Activated CD8-positive, alpha-beta memory T cell treated with anti-CD3 and anti-CD28 coated beads for 36 hours (primary cell): ENCODE measurements at regions not wholly inside any gene's neighbourhood (a gene's known extent, or its start where the extent isn't known, plus 50 kb on each side); places are given as distances from the start of the nearest gene placed in this dataset.

Experiments
- CTCF ChIA-PET: fragments of 350-600 bp; sonication (Branson Sonifier 250); formaldehyde crosslinking; loops from one replicate; lab custom pipeline; 2021; ENCODE audit warnings: antibody characterized with exemption; lab: Charles Lee
- POLR2A ChIA-PET: fragments of 350-600 bp; sonication (Branson Sonifier 250); formaldehyde crosslinking; loops from one replicate; lab custom pipeline; 2021; ENCODE audit warnings: antibody characterized with exemption; lab: Charles Lee

- POLR2A ChIA-PET, result no interaction called here
- CTCF ChIA-PET, result no interaction called here
Observed at GRCh38 chr5:82405618-82406204, 127.6 kb upstream of the RPS23 start.

DNA sequence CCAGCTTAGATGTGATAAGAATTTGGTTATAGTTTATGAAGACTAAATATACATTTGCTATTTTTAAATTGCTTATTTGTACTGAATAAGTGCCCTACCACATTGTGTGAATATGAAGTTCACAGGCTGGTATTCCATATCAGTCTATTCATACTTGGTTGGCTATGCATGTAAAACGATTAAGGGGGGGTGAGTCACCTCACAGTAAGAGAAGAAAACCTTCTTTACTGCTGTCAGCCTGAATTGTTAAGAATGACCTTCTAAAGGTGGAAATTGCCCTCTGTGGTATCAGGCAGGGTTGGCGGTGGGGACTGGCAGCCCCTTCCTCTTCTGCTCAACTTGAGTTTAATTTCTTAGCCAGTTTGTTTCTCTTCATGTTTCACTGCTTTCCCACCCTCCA is 127.0 kb upstream of the RPS23 start:
- ChIA-PET POLR2A (no interaction called here), CTCF (no interaction called here)

- CTCF ChIA-PET, result no interaction called here
Observed at GRCh38 chr5:82404382-82404945, 126.3 kb upstream of the RPS23 start.

GRCh38 chr5:82403724-82404123 is 125.6 kb upstream of the RPS23 start:
- POLR2A ChIA-PET, result no interaction called here

More at GRCh38 chr5:82404382-82404945, 126.3 kb upstream of the RPS23 start:
- POLR2A ChIA-PET, result no interaction called here

DNA sequence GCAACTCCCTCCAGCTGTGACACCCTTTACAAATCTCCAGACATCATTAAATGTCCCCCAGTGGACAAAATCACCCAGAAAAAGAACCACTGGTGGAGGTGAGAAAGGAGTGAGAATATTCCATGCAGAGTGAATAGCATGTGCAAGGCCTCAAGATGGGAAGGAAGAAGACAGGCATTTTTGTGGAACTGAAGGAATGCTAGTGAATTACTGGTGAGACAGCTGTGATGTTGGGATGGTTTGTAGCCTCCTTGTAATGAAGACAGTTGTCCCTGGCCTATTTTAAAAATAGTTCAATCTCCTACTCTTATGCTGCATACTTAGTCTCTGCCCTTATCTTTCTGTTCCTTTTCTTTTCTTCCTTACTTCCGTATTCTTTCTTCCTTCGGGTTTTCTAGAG is 124.9 kb upstream of the RPS23 start:
- CTCF ChIA-PET, result no interaction called here
- POLR2A ChIA-PET, result no interaction called here

More at GRCh38 chr5:82403724-82404123, 125.6 kb upstream of the RPS23 start:
- CTCF ChIA-PET, result no interaction called here

GRCh38 chr5:82399111-82399510 is 121.0 kb upstream of the RPS23 start:
- ChIA-PET CTCF (interaction anchor here (0.6 kb wide), 1 partner anchor 41 kb away, joined by 6 read pairs; no protein-coding TSS in a partner anchor), POLR2A (no interaction called here)

DNA sequence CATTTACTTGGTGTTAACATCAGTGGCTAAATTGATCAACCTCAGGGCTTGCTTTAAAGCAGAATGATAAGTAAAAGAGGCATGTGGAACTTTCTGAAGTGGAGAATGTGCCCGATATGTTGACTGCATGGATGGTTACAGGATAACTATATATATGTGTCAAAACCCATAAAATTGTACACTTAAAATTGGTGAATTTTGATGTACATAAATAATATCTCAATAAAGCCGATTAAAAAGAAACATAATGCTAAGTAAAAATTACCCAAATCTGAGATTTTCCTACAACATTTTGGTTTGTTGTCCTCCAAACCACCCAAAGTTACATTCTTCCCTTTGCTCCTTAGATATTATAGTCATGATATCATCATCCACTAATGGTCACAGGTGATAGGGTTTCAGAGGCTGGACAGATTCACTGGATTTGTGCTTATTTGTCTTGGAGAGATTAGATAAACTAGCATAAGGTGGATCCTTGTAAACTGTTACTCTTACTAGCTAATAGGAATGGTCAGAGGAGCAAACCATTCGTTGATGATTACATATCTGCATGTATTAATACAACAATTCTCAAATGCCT is 119.7 kb upstream of the RPS23 start:
- ChIA-PET POLR2A (no interaction called here), CTCF (no interaction called here)

DNA sequence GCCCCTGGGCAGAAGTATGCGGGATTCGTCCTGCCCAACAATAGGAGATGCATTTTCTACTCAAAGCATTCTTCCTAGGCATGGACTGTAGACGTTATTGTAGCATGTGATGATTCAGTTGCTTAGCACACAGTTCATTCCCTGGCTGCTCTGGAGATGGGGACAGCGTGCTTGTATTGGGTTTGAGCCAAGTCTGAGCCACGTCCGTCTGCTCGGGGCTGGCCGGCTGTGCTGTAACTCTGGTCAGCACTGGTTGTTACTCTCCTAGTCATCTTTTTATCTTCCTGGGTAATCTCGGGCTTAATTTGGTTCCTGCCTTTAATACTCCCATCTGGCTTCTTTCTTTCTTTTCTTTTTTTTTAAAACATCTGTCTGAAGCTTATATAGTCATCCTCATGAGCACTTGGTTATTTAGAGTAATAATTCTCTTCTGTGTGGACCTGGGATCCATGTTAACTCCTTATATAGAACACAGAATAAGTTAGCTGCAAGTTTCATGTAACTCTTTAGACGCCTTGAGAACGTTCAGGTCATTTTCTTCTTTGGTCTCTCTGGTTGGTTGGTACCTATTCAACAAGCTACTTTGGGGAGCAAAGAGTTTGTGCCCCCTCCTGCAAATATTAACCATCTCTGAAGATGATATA is 118.8 kb upstream of the RPS23 start:
- POLR2A ChIA-PET, result no interaction called here

GRCh38 chr5:82396396-82396795 is 118.2 kb upstream of the RPS23 start:
- ChIA-PET CTCF (no interaction called here), POLR2A (no interaction called here)

More for the DNA sequence above, 118.8 kb upstream of the RPS23 start:
- CTCF ChIA-PET, result no interaction called here

GRCh38 chr5:82393951-82394350 is 115.8 kb upstream of the RPS23 start:
- ChIA-PET CTCF (no interaction called here), POLR2A (no interaction called here)

DNA sequence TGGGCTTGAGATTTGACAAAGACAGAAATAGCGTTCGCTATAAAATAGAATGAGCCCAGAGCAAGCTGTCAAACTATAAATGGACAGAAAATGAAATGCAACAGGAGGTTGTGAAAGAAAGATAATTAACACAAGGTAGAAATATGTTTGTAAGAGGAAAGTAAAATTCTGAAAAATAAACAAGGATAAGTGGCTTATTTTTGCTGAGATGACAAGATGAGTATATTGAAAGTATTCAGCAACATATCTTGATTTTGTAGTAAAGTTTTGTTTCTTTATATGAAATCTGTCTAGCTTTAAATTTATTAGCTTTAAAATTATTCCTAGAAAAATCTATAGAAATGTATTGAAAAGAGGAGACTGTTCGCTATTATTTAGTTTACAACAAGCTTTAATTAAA is 111.9 kb upstream of the RPS23 start:
- POLR2A ChIA-PET, result no interaction called here
- CTCF ChIA-PET, result no interaction called here

DNA sequence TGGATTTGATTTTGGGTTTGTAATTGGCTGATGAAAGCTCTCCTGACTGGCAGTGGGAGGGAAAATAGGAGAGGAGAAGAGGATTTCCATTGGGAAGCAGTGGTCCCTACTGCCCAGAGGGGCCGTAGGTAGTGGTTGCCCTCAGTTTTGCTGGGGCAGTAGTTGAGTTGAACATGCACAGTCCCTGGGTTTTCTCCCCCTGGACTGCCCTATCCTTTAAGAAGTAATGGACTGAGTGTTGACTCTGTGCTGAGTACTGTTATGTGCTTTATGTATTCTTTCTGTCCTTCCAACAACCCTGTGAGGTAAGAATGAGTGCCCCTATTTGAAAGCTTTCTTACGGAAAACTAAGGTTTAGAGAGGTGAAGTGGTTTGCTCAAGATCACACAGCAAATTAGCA is 111.2 kb upstream of the RPS23 start:
- POLR2A ChIA-PET, result no interaction called here
- CTCF ChIA-PET, result no interaction called here

DNA sequence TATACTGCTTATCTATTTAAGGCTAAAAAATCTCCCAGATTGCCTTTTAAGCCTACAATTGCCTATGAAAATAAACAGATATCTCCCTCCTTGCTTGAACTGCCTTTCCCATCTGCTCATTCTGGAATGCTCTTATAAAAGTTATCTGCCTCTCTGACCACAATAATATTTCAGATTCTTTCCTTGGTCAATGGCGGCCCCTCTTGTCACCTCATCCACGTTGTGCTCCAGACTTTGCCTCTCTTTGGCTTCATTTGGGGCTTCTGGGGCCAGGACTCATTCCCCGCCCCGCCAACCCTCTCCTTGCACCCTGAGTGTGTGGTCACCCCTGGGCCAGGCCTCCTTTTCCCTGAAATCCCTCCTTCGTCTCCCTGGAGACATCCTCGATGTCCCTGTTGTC is 110.0 kb upstream of the RPS23 start:
- CTCF ChIA-PET, result no interaction called here
- POLR2A ChIA-PET, result no interaction called here

DNA sequence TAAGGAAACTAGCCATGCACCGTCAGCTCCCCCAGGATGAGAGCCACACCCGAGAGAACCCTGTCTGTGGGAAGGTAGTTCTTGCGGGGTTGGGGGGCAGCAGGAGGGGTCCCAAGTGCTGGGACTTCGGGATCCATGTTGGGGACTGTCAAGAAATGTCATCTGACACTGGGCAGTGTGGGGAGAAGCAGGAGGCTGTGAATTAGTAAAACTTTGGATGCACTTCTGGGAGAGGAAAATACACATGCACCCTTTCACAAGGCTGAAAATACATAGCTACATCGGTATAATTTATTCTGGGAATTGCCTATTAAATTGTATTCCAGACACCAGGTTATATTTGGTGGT is 109.6 kb upstream of the RPS23 start:
- CTCF ChIA-PET, result no interaction called here

DNA sequence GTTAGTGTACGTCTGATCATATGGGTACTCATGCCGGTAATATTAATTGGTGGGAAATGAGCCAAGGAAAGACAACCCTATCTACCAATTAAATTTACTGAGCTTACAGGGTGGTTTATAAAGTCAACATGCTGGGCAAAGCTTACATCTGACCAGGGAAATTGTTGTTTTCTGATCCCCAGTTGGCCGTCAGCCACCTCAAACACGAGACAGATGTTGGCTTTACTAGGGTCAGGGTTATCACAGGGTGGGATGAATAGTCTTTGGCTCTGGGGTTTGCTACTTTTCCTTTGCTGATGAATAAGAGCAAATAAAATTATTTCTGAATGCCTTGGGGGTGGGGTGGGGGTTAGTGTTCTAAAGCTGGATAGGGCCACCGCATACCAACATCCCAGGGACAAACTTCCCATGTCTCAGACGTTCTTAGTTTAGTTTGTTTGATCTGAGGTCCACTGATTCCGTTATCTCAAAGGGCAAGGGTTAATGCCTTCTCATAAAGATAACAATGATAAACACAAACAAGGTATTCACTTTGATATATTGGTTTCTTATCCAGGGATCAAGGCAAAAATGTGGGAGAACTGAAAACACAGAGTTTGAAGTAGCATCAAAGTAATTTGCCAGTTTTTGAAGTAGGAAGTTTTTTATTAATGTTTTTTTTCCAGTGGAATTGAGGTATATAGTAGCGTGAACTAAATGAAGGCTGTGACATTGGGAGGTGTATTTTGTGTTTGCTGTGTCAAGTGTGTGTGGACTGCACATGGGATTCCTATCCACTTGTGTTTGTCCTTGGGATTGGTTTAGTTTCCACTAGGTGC is 109.1 kb upstream of the RPS23 start:
- CTCF ChIA-PET, result no interaction called here
- POLR2A ChIA-PET, result no interaction called here

More for the DNA sequence above, 109.6 kb upstream of the RPS23 start:
- POLR2A ChIA-PET, result no interaction called here

GRCh38 chr5:82386576-82386975 is 108.4 kb upstream of the RPS23 start:
- POLR2A ChIA-PET, result no interaction called here
- CTCF ChIA-PET, result no interaction called here

DNA sequence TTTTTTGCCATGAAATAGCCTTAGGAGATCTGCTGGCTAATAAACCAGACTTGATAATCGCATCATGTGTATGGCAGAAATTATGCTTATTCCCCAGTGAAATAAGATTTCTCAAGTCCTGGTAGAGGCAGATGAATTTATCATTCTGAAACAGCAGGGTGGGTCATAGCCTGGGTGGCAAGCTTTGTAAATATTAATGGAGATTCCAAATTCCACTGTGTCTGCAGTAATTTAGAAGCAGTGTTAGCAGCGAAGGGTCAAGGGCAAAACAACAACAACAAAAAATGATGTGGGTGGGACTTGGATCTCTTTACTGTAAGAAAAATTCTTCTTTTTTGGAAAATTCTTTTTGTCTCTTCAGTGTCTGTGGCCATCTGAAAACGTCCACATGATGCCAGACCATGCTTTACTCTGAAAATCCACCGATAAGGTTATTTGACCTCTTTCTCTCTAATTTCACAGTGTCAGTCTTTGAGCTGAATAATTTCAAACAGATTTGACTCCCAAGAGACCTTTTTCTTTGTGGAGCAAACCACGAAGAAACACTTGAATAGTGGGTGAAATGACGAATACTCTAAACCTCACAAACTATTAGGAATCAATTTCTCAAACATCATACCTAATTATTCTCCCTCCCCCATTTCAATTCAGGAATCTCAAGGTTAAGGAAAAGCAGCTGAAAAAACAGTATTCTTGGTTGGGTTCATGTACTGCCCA is 106.0 kb upstream of the RPS23 start:
- ChIA-PET CTCF (no interaction called here), POLR2A (no interaction called here)

DNA sequence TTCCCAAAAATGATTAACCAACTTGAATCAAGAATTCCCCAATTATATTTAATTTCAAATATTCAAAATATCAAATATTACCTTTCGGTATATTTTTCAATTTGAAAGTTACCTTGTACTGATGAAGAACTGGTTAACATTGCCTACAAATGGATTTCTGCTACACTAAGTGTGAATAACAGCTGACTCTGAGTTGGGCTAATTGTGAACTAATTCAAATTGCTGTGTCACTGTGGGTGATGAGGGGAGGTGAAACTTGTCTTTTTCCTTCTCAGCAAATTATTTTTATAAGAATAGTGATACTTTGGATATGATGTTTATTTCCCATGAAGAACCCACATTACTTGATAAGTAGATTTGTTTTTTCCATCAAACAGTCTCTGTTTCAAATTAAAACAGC is 103.4 kb upstream of the RPS23 start:
- CTCF ChIA-PET, result no interaction called here
- POLR2A ChIA-PET, result no interaction called here

DNA sequence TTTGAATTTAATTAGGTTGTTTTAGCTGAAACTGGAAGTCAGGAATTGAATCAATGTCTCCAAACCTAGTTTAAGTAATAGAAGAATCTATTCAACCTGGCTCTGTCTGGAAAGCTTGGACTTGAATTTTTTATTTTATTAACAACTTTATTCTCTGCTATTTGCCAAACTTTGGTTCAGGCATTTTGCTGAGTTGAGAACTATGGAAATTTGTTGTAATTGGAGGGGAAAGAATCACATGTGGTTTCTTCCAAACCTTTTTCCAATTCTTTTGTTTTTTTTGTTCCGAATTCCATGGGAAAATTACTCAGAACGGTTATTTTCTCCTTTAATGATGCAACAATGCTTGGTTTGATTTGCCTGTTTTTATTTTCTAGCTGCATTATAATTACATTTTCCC is 98.2 kb upstream of the RPS23 start:
- CTCF ChIA-PET, result no interaction called here
- POLR2A ChIA-PET, result no interaction called here
